Gastroesophageal sphincter (tissue), 3 donors: ENCODE measurements at regions not wholly inside any gene's neighbourhood (a gene's known extent, or its start where the extent isn't known, plus 50 kb on each side); places are given as distances from the start of the nearest gene placed in this dataset.

Experiments
- CTCF ChIP-seq, 4 experiments: fragments of 200-600 bp in 2 of 4; fragments of 450-650 bp in 2 of 4; sonication (generic) in 1 of 4; IDR thresholded peaks; one replicate each; pipeline ENCODE4 v1.5.1; 2017 to 2019; ENCODE audit warnings: antibody characterized with exemption in 4 of 4, mild to moderate bottlenecking in 2 of 4, moderate library complexity in 2 of 4
- EP300 ChIP-seq: sonication (generic); formaldehyde crosslinking; IDR thresholded peaks from one replicate; pipeline ENCODE4 v1.6.1; 2017; ENCODE audit warnings: antibody characterized with exemption, mild to moderate bottlenecking
- POLR2AphosphoS5 ChIP-seq: sonication (generic); formaldehyde crosslinking; IDR thresholded peaks from one replicate; pipeline ENCODE4 v1.6.1; 2017; ENCODE audit warnings: antibody characterized with exemption

GRCh38 chr4:31083456-31083855 lies 363.3 kb downstream of the PCDH7 start:
- TF ChIP-seq CTCF (IDR thresholded peaks at IDR 0.05): no peak
- no peak for TF ChIP-seq EP300
- TF ChIP-seq POLR2AphosphoS5: no peak
